GM04504 (cell line): ENCODE measurements at regions not wholly inside any gene's neighbourhood (a gene's known extent, or its start where the extent isn't known, plus 50 kb on each side); places are given as distances from the start of the nearest gene placed in this dataset.
"Not testable (repeated sequence)": the region's sequence is repeated elsewhere in the genome, so short reads cannot be mapped to it uniquely, and the experiment has no call there.

Experiments used
- DNase-seq: peaks from one replicate; pipeline ENCODE4 v3.0.0-alpha.2; 2012; ENCODE audit warnings: low read depth

DNA sequence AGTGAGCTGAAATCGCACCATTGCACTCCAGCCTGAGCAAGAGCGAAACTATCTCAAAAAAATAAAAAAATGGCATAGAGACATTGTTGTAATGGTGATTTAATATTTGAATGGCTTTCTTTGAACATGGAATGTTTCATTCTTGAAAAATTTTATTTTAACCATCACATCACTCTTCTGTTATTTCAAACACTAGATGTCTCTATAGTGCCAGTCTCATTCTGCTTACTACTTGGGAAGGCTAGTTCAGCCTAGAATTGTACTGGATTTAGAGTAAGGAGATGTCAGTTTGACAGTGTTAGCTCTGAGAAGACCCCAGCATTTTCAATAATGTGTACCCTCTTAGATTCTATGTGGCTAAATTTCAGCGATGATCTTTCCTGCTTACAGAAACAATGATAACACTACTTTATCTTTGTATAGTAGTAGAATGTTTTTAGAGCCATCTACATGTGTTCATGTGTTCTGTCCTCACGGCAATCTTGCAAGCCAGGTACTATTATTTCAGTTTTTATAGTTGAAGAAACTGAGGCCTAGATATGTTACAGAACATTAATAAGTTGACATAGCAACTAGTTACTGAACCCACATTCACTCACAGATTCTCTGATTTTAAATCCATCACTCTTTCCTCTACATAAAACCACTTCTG is 142.9 kb upstream of the ZSWIM2 start:
- DNase-seq = no peak

DNA sequence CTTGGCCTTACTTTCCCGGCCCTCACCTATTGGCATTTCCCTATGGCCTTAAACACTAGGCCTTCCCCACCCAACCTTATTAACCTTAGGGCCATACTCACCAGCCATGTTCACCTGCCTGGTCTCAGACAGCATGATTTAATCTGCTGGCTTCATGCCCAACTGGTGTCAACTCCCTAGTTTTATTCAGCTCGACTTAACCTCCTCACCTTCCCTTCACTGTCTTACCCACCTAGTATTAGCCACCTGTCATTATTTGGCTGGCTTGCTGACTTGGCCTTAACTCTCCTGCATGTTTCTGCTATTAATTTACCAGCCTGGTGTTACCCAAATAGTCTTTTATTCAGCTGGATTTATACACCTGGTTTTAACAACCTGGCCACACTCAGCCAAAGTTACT is 136.0 kb upstream of the ZSWIM2 start:
- no peak for DNase-seq

DNA sequence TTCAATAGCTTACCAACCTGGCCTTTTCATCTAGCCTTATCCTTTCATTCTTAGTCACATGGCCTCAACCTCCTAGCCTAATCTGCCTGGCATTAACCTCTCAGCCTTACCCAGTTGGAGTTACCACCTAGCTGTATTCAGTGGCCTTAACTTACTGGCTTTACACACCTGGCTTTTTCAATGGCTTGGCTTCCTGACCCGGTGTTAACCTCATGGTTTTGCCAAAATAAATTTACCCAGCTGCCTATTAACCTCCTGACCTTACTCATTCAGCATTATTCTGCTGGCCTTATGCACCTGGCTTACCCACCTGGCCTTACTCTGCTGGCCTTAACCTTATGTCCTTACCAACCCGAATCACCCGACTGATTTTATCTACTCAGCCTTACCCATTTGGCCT is 135.5 kb upstream of the ZSWIM2 start:
- DNase-seq = no peak

DNA sequence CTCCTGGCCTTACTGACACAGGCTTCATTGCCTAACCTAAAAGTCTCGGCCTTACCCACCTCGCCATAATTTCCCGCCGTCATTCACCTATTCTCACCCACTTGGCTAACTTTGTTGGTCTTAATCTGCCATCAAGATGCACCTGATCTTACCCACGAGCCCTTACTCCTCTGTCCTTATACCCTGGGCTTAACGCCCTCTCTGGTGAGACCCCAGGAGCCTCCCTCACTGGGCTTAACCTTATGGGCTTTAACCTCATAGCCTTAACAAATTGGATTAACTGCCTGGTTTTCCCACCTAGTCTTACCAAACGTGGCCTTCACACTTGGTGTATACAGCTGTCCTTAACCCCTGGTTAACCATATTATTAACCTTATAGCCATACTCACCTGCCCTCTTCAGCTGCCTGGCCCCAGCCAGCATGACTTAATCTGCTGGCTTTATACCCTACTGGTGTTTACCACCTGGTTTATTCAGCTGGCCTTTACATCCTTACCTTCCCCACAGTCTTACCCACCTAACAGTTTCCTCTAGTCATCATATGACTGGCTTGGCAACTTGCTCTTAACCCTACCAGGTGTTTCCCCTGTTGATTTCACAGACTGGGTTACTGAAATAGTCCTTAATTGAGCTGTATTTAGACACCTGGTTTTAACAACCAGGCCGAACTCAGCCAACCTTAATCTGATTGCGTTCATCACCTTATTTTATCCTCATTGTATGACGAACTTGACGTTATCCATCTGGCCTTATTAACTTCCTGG is 132.0 kb upstream of the ZSWIM2 start:
- DNase-seq = no peak

DNA sequence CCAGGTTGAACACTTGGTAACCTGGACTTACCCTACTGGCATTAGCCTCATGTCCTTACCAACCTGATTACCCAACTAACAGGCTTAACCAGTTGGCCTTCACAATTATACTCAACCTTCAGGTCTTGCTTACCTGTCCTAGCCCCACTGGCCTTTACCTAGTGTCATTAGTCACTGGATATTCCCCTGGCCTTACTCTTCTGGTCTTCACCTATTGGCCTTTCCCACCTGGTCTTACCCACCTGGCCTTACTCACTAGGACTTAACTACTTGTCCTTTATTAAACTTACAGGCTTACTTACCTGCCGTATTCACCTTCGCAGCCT is 131.1 kb upstream of the ZSWIM2 start:
- no peak for DNase-seq

DNA sequence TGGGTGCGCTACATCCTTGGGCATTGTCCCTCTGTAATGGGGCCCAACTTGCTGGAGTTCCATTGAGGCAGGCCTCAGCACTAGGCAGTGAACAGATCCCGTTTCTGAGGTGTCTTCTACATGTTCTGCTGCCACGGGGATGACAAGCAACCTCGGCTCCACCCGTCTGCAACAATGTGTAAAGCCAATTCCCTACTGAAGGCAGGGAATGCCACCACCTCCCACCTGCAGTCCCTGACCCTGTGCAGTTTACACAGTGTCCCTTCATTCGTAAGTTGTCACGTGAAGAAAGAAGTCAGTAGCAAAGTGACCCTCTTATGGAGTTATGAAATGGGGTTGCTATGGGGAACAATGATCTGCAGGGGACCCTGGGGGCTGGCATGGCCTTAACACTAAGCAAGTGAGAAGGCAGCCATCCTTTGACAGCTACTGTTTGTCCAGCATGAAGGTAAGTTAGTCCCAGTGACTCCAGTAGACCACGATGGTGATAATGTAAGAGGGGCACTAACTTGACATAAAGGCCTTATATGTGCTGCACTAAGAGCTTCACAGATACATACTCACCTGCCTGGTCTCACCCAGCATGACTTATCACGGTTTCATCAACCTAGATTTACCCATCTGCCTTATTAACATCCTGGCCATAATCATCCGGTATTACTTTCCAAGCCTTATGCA is 130.6 kb upstream of the ZSWIM2 start:
- no peak for DNase-seq

DNA sequence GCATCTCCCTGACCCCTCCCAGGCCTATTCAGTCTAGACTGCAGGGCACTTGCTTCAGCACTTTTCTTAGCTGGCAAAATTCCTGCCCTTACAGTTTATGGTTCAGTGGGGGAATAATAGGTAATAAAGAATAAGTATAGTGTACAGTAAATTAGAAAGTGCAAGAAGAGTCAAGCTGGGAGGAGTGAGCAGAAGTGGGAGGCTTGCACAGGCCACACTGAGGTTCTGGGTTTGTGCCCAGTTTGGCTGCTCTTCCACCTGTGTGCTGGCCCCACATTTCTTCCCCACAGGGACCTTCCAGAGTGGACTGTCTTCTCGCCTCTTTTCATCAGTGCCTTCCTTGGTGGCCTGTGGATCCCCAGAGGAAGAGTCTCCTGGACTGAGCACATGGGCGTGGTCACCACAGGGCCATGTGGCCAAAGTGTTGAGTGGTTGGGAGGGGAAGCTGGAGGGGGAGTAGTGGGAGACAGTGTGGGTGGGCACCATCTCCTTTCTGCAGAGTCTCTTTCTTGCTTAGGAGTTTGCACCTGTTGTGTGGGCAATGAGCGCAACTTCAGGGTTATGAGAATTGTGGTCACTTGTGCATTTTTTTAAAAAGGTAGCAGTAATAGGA is 128.6 kb upstream of the ZSWIM2 start:
- no peak for DNase-seq

DNA sequence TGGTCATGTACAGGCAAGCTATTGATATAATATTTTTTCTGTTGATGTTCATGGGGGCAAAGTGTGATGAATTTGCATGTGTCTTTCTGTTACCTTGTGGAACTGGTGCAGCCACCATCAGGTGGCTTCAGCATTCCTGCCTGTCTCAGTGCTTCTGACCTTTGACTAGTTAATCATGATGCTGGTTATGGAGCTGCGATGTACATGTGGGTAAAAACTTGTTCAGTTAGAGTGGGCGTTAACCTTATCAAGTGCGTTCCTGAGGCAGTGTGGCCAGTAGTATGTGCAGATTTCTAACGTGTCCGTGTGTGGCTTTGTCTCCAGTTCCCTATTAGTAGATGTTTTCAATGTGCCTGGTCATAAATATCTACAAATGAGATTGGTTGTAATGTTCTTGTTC is 127.4 kb upstream of the ZSWIM2 start:
- DNase-seq = no peak

DNA sequence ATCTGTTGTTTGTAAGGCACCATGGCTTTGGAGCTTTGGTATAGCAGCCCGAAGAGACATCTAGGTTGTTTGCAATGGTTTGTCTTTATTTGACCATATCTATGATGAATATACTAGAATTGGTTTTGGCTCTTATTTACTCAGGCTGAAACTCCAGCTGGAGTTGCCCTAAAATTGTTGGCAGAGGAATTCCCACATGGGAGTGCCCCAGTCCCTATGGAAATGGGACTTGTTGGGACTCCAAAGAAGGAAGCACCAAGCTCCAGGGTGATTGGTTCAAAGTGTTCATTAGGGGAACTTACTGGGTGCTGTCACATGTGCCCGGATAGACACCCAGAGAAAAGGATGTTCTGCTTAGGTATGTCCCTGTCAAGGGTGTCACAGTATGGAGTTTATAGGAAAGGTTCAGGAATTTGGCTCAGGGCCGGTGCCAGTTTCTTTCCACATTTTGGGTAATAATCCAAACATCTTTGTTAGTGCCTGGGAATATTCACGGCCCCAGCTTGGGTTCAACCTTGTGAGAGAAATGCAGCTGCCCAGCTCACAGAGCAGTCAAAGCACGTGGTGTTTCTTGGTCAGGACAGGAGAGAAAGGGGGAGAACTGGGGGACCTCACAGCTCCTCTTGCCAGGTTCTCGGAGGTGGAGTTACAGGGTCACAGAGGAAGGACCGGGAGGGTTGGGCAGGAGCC is 123.5 kb upstream of the ZSWIM2 start:
- no peak for DNase-seq

DNA sequence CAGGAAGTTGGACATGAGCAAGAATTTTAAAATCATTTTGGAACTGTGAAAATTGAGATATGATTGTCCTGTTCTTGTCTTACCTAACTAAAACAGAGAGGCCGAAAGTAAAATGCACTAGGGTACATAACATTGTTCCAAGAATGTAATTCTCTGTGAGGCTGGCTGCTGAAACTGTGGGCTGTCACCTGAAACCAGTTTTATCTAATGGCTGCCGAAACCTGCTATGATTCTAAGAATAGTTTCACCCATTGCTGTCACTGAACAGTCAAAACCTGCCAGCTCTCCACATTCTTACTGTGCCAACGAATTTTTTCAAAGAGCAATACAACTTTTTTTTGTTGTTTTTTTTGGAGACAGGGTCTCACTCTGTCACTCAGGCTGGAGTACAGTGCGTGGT is 119.3 kb upstream of the ZSWIM2 start:
- no peak for DNase-seq

DNA sequence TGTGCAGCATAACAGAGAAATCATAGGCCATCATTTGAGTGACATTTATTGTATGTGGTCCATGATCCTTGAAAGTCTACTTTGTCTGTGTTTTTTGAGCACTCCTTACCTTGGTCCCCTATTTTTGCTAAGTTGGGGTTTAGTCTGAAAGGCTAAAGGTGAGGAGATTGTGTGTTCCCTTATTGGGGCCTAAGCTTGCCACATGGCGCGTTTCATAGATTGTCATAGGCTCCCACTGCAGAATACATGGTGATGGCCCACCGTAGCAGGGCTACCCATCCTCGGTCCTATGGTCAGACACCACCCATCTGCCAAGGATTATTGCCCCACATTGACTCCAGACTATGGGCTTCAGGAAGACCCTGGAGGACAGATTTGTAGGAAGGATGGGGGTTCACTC is 117.0 kb upstream of the ZSWIM2 start:
- DNase-seq = no peak

DNA sequence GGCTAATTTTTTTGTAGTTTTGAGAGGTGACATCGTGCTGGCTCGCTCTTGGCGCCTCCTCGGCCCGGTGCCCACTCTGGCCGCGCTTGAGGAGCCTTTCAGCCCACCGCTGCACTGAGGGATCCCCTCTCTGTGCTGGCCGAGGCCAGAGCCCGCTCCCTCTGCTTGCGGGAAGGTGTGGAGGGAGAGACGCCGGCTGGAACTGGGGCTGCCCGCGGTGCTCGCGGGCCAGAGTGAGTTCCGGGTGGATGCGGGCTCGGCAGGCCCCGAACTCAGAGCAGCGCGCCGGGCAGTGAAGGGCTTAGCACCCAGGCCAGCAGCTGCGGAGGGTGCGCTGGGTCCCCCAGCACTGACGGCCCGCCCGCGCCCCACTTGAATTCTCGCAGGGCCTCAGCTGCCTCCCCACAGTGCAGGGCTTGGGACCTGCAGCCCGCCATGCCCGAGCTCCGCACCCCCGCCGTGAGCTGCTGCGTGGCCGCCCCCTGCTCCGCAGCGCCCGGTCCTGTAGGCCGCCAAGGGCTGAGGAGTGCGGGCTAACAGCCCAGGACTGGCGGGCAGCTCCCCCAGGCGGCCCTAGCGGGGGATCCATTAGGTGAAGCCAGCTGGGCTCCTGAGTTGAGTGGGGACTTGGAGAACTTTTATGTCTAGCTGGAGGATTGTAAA is 113.2 kb upstream of the ZSWIM2 start:
- DNase-seq = no peak

DNA sequence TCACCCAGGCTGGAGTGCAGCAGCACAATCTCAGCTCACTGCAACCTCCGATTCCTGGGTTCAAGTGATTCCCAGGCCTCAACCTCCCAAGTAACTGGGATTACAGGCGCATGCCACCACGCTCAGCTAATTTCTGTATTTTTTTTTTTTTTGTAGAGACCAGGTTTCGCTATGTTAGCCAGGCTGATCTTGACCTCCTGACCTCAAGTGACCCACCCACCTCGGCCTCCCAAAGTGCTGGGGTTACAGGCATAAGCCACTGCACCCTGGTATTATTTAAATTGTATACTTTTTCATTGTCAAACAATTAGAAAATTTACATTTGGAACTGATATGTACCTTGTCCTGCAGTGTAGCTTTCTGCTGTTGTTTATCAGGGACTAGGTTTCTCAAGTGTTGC is 111.3 kb upstream of the ZSWIM2 start:
- DNase-seq = not testable (repeated sequence)

DNA sequence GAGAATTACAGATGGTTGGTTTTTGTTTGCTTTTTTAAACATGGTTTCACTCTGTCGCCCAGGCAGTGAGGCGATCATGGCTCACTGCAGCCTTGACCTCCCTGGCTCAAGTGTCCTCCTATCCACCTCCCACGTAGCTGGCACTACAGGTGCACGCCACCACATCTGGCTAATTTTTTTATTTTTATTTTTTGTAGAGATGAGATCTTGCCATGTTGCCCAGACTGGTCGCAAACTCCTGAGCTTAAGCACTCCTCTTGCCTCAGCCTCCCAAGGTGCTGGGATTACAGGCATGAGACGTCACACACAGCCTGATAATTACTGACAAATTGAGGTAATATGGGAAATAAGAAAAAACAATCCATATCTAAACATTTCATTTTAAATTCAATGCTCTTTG is 110.5 kb upstream of the ZSWIM2 start:
- no peak for DNase-seq

DNA sequence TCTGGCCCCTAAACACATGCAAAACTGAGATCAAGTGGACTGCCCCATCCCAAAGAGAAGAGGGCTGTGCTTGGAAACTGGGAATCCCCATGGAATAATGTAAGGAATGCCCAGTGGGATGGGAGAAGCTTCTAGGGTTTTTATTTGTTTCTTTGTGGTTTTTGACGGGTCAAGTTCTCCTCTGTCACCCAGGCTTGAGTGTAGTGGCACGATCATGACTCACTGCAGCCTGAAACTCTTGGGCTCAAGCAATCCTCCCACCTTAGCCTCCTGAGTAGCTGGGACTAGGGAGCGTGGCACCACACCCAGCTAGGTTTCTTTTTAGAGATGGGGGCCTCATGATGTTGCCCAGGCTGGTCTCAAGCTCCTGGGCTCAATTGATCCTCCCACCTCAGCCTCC is 101.7 kb upstream of the ZSWIM2 start:
- DNase-seq = no peak

DNA sequence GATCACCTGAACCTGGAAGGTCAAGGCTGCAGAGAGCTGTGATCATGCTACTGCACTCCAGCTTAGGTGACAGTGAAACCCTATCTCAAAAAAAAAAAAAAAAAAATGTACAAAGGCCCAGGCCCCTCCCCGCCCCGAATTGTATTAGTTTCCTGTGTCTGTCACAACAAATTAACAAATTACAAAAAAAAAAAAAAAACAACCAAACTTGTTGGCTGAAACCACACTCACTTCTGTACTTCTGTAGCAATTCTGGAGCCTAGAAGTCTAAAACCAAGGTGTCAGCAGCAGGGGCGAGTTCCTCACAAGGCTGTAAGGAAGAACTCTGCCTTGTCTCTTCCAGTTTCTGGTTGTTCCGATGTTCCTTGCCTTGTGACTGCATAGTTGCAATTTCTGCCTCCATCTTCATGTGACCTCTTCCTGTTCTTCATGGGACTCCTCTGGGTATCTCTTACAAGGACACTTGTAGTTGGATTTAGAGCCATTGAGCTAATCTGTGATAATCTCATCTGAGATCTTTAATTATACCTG is 100.8 kb upstream of the ZSWIM2 start:
- DNase-seq = no peak

DNA sequence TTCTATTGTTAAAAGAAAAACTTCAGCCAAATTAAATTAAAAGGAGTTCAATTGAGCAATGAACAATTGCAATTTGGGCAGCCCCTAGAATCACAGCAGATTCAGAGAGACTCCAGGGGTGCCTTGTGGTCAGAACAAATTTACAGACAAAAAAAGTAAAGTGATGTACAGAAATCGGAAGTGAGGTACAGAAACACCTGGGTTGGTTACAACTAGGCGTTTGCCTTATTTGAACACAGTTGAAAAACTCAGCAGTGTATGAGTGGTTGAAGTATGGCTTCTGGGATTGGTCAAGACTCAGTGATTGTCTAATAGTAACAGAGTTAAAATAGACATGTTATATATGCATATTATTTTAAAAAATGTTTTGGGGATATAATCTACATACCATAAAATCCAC is 98.5 kb upstream of the ZSWIM2 start:
- no peak for DNase-seq

DNA sequence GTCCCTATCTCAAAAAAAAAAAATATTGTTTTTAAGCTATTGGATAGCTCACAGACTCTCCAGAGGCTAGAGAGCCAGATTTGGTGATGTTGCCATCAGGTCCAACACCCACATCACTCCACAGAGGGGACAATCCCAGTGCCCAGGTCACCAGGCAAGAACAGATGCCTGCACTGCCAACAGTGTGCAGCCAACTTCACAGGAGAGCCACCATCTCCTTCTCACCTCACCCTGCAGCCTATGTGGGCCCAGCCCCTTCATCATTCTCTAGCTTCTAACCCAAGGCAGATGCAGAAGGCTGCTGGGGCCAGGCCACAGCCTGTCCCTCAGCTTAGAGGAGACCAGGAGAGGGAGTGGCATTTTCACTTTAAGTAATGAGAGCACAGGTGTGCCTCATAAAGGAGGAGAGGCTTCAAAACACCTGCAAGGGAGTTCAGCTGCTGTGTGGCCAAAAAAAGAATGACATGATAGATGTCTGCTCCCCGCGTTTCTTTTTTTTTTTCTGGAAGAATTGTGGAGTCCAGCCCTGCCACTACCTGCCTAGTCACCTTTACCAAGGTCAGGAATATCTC is 98.0 kb upstream of the ZSWIM2 start:
- DNase-seq = no peak

DNA sequence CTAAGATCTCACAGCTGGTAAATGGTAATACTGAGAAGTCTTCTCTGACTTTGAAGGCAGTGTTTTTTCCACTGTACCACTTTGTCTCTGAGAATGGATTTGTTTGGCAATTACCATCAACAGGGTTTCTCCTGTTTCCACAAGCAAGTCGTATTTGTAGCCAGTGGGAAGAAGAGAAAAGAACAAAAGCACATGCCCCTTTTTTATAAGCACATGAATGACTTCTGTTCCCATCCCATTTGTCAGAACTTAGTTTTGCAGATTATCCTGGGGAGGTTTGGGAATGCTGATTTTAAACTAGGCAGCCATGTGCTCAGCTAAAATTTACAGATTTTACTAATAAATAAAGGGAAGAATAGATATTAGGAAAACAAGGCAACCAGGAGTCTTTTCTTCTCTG is 92.9 kb upstream of the ZSWIM2 start:
- DNase-seq = no peak

DNA sequence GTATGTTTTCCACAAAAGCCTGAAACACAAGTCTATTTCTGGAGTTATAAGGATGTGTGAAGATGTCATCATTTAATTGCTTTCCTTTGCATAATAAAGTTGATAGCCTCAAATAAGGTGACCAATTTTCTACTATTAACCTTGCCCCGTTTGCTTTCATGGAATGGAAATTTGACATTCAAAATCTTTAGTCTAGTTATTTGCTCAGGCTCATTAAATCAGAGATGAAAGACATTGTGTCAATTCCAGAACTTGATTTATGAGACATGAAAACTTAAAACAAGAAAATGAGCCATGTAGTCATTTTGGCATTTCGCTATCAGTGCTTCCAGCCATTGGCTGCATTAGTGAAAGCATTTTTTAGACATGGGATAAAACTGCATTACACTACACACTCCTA is 91.5 kb upstream of the ZSWIM2 start:
- DNase-seq = no peak

DNA sequence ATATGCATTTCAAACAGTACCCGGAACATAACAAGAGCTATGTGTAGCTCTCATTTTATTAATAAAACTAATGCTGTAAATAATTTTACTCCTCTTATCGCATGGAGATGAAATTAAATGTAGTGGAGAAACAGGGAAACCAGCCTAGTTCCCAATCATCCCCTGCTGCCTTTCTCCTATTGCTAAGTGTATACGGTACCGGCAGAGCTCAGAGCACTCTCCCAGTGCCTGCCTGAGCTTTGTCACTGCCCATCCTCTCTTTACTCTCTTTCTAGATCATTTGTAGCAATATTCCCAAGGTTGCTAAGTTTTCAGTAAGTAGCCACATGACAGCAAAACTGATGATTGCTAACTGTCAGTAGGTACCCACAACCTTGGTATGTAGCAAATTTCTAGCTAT is 85.5 kb upstream of the ZSWIM2 start:
- no peak for DNase-seq

DNA sequence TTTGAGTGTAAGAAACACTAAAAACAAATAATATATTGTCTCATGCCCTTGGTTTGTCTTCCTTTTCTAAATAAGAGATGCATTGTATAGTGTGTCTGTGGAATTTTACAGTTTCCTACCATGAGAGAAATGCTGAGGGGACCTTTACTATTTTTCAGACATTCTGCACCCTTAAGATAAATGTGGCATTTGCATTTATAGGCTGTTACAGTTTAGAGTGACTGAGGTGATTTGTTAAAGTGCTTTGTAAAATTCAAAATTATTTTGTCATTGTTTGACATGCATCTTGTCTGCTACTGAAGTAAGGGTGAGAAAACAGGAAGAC is 78.9 kb upstream of the ZSWIM2 start:
- no peak for DNase-seq
